ENCODE measurements at regions not wholly inside any gene's neighbourhood (a gene's known extent, or its start where the extent isn't known, plus 50 kb on each side); places are given as distances from the start of the nearest gene placed in this dataset.

GRCh38 chr22:34804604-34805003 is 261.4 kb upstream of the ISX start:
- Histone ChIP-seq H3K9me3 (no peaks in the 10 kb centered on the region), H3K27me3 (no peaks in the 10 kb centered on the region), H3K27ac (no peak overlapping the region), H3K4me1 (no peaks in the 10 kb centered on the region), H3K4me3 (no peak overlapping the region), H3K36me3 (no peaks in the 10 kb centered on the region)
- 31 to 53% methylated on average over 2 of the region's 2 CpGs for WGBS, 2 donors
- no peak for DNase-seq
- no peak for TF ChIP-seq CTCF (IDR thresholded peaks at IDR 0.05)
- no peak for TF ChIP-seq POLR2A (IDR thresholded peaks at IDR 0.05)
- TF ChIP-seq POLR2AphosphoS5 (IDR thresholded peaks at IDR 0.05) = no peak
- no peak for TF ChIP-seq EP300 (IDR thresholded peaks at IDR 0.05)
- no peak for ATAC-seq (ENCODE audit: low FRiP score in 2 of 2)

- H3K9me3 ChIP-seq = no peaks in the 10 kb centered on the region
- no peak overlapping the region for H3K27ac ChIP-seq
- ATAC-seq (ENCODE audit: low FRiP score in 2 of 2) = no peak
- H3K4me3 ChIP-seq = no peak overlapping the region
- DNase-seq = no peak
- no peaks in the 10 kb centered on the region for H3K36me3 ChIP-seq
- H3K27me3 ChIP-seq = no peaks in the 10 kb centered on the region
- 91 to 97% methylated on average over 3 of the region's 3 CpGs for WGBS, 2 donors
- no peaks in the 10 kb centered on the region for H3K4me1 ChIP-seq
- TF ChIP-seq CTCF (IDR thresholded peaks at IDR 0.05) = no peak
- TF ChIP-seq EP300 (IDR thresholded peaks at IDR 0.05) = no peak
- TF ChIP-seq POLR2A (IDR thresholded peaks at IDR 0.05) = no peak
- no peak for TF ChIP-seq POLR2AphosphoS5 (IDR thresholded peaks at IDR 0.05)
Observed at GRCh38 chr22:34805771-34806170, 260.2 kb upstream of the ISX start.

GRCh38 chr22:34808618-34809017 is 257.3 kb upstream of the ISX start:
- DNase-seq (no peak), ATAC-seq (ENCODE audit: low FRiP score in 2 of 2) (no peak)
- no peaks in the 10 kb centered on the region for H3K36me3 ChIP-seq
- no peak overlapping the region for H3K27ac ChIP-seq
- TF ChIP-seq POLR2A (IDR thresholded peaks at IDR 0.05) = no peak
- TF ChIP-seq POLR2AphosphoS5 (IDR thresholded peaks at IDR 0.05) = no peak
- no peaks in the 10 kb centered on the region for H3K9me3 ChIP-seq
- no peaks in the 10 kb centered on the region for H3K27me3 ChIP-seq
- H3K4me3 ChIP-seq = no peak overlapping the region
- H3K4me1 ChIP-seq = no peaks in the 10 kb centered on the region

- Histone ChIP-seq H3K4me3 (no peak overlapping the region), H3K36me3 (no peaks in the 10 kb centered on the region), H3K4me1 (no peaks in the 10 kb centered on the region), H3K9me3 (no peaks in the 10 kb centered on the region), H3K27me3 (no peaks in the 10 kb centered on the region), H3K27ac (no peak overlapping the region)
- no peak for DNase-seq
- TF ChIP-seq POLR2AphosphoS5 (IDR thresholded peaks at IDR 0.05) (no peak), CTCF (IDR thresholded peaks at IDR 0.05) (no peak), EP300 (IDR thresholded peaks at IDR 0.05) (no peak), POLR2A (IDR thresholded peaks at IDR 0.05) (no peak)
- 79 to 92% methylated on average over 1 of the region's 1 CpG for WGBS, 2 donors
- no peak for ATAC-seq (ENCODE audit: low FRiP score in 2 of 2)
Observed at GRCh38 chr22:34812631-34813030, 253.3 kb upstream of the ISX start.

- TF ChIP-seq POLR2A (IDR thresholded peaks at IDR 0.05) (no peak), POLR2AphosphoS5 (IDR thresholded peaks at IDR 0.05) (no peak), CTCF (IDR thresholded peaks at IDR 0.05) (no peak), EP300 (IDR thresholded peaks at IDR 0.05) (no peak)
- no peaks in the 10 kb centered on the region for H3K9me3 ChIP-seq
- no peaks in the 10 kb centered on the region for H3K36me3 ChIP-seq
- ATAC-seq (ENCODE audit: low FRiP score in 2 of 2) (no peak), DNase-seq (no peak)
- WGBS, 2 donors = 29 to 47% methylated on average over 2 of the region's 2 CpGs
- H3K27ac ChIP-seq = no peak overlapping the region
- H3K4me3 ChIP-seq = no peak overlapping the region
- no peaks in the 10 kb centered on the region for H3K27me3 ChIP-seq
- no peaks in the 10 kb centered on the region for H3K4me1 ChIP-seq
Observed at GRCh38 chr22:34814260-34815025, 251.5 kb upstream of the ISX start.

Data from upper lobe of left lung (tissue), 6 donors.